ENCODE measurements at regions not wholly inside any gene's neighbourhood (a gene's known extent, or its start where the extent isn't known, plus 50 kb on each side); places are given as distances from the start of the nearest gene placed in this dataset.

- ATAC-seq (ENCODE audit: low read depth in 2 of 2): no peak
These were observed 607.0 kb upstream of the PRKX start for GRCh38 chrX:4320436-4320947.

GRCh38 chrX:4315891-4316290, 602.4 kb upstream of the PRKX start:
- Histone ChIP-seq H3K4me3 (ENCODE audit: low read depth, low read length) (no peak overlapping the region), H3K36me3 (ENCODE audit: control insufficient read depth, insufficient read depth, low read length) (no peaks in the 10 kb centered on the region)
- no peak for DNase-seq

More at GRCh38 chrX:4320436-4320947, 607.0 kb upstream of the PRKX start:
- Mint-ChIP-seq H3K27ac (no peak overlapping the region), H3K4me1 (no peaks in the 10 kb centered on the region), H3K4me3 (no peak overlapping the region), H3K27me3 (no peaks in the 10 kb centered on the region), H3K9me3 (peaks cover 0 to 9% (median 0%) of the 10 kb centered on the region in 7 donors), H3K36me3 (no peaks in the 10 kb centered on the region)
- DNase-seq: no peak
- no peaks in the 10 kb centered on the region for H3K36me3 ChIP-seq (ENCODE audit: control insufficient read depth, insufficient read depth, low read length)
- no peaks in the 10 kb centered on the region for H3K27me3 ChIP-seq (ENCODE audit: control insufficient read depth, insufficient read depth, low read length)
- no peak overlapping the region for H3K27ac ChIP-seq (ENCODE audit: insufficient read depth, low read length, poor library complexity, severe bottlenecking)
- H3K4me1 ChIP-seq (ENCODE audit: control insufficient read depth, insufficient read depth, low read length, poor library complexity, severe bottlenecking): no peaks in the 10 kb centered on the region
- H3K4me3 ChIP-seq (ENCODE audit: low read depth, low read length): no peak overlapping the region
- no peaks in the 10 kb centered on the region for H3K9me3 ChIP-seq (ENCODE audit: control insufficient read depth in 2 of 2, low read length in 2 of 2)

GRCh38 chrX:4314586-4314985, 601.1 kb upstream of the PRKX start:
- Histone ChIP-seq H3K4me1 (ENCODE audit: control insufficient read depth, insufficient read depth, low read length, poor library complexity, severe bottlenecking) (no peaks in the 10 kb centered on the region), H3K36me3 (ENCODE audit: control insufficient read depth, insufficient read depth, low read length) (no peaks in the 10 kb centered on the region), H3K4me3 (ENCODE audit: low read depth, low read length) (no peak overlapping the region), H3K27ac (ENCODE audit: insufficient read depth, low read length, poor library complexity, severe bottlenecking) (no peak overlapping the region), H3K9me3 (ENCODE audit: control insufficient read depth in 2 of 2, low read length in 2 of 2) (no peaks in the 10 kb centered on the region), H3K27me3 (ENCODE audit: control insufficient read depth, insufficient read depth, low read length) (no peaks in the 10 kb centered on the region)
- H3K4me3 Mint-ChIP-seq: no peak overlapping the region
- no peak for ATAC-seq (ENCODE audit: low read depth in 2 of 2)
- H3K27ac Mint-ChIP-seq: no peak overlapping the region
- peaks cover 0 to 14% (median 2%) of the 10 kb centered on the region in 7 donors for H3K9me3 Mint-ChIP-seq
- no peaks in the 10 kb centered on the region for H3K36me3 Mint-ChIP-seq
- no peaks in the 10 kb centered on the region for H3K27me3 Mint-ChIP-seq
- DNase-seq: no peak
- no peaks in the 10 kb centered on the region for H3K4me1 Mint-ChIP-seq

More at GRCh38 chrX:4315891-4316290, 602.4 kb upstream of the PRKX start:
- no peaks in the 10 kb centered on the region for H3K36me3 Mint-ChIP-seq
- no peak overlapping the region for H3K27ac Mint-ChIP-seq
- Histone ChIP-seq H3K4me1 (ENCODE audit: control insufficient read depth, insufficient read depth, low read length, poor library complexity, severe bottlenecking) (no peaks in the 10 kb centered on the region), H3K9me3 (ENCODE audit: control insufficient read depth in 2 of 2, low read length in 2 of 2) (no peaks in the 10 kb centered on the region), H3K27ac (ENCODE audit: insufficient read depth, low read length, poor library complexity, severe bottlenecking) (no peak overlapping the region), H3K27me3 (ENCODE audit: control insufficient read depth, insufficient read depth, low read length) (no peaks in the 10 kb centered on the region)
- ATAC-seq (ENCODE audit: low read depth in 2 of 2): no peak
- H3K4me1 Mint-ChIP-seq: no peaks in the 10 kb centered on the region
- no peak overlapping the region for H3K4me3 Mint-ChIP-seq
- H3K9me3 Mint-ChIP-seq: peaks cover 0 to 13% (median 2%) of the 10 kb centered on the region in 7 donors
- no peaks in the 10 kb centered on the region for H3K27me3 Mint-ChIP-seq

- H3K9me3 Mint-ChIP-seq: peaks cover 0 to 11% (median 5%) of the 10 kb centered on the region in 7 donors
- Histone ChIP-seq H3K9me3 (ENCODE audit: control insufficient read depth in 2 of 2, low read length in 2 of 2) (peaks cover 0 to under 1% of the 10 kb centered on the region in 2 experiments), H3K27ac (ENCODE audit: insufficient read depth, low read length, poor library complexity, severe bottlenecking) (no peak overlapping the region), H3K27me3 (ENCODE audit: control insufficient read depth, insufficient read depth, low read length) (no peaks in the 10 kb centered on the region), H3K4me3 (ENCODE audit: low read depth, low read length) (no peak overlapping the region), H3K4me1 (ENCODE audit: control insufficient read depth, insufficient read depth, low read length, poor library complexity, severe bottlenecking) (no peaks in the 10 kb centered on the region), H3K36me3 (ENCODE audit: control insufficient read depth, insufficient read depth, low read length) (no peaks in the 10 kb centered on the region)
- H3K27ac Mint-ChIP-seq: no peak overlapping the region
- DNase-seq (no peak), ATAC-seq (ENCODE audit: low read depth in 2 of 2) (no peak)
- H3K27me3 Mint-ChIP-seq: no peaks in the 10 kb centered on the region
- no peaks in the 10 kb centered on the region for H3K4me1 Mint-ChIP-seq
- H3K4me3 Mint-ChIP-seq: no peak overlapping the region
- H3K36me3 Mint-ChIP-seq: no peaks in the 10 kb centered on the region
These were observed 563.7 kb upstream of the PRKX start for GRCh38 chrX:4277122-4277521.

GRCh38 chrX:4268676-4269075, 555.2 kb upstream of the PRKX start:
- Mint-ChIP-seq H3K27me3 (no peaks in the 10 kb centered on the region), H3K36me3 (no peaks in the 10 kb centered on the region)

GRCh38 chrX:4265036-4265435, 551.6 kb upstream of the PRKX start:
- Histone ChIP-seq H3K27me3 (ENCODE audit: control insufficient read depth, insufficient read depth, low read length) (no peaks in the 10 kb centered on the region), H3K4me3 (ENCODE audit: low read depth, low read length) (no peak overlapping the region), H3K36me3 (ENCODE audit: control insufficient read depth, insufficient read depth, low read length) (no peaks in the 10 kb centered on the region), H3K9me3 (ENCODE audit: control insufficient read depth in 2 of 2, low read length in 2 of 2) (no peaks in the 10 kb centered on the region), H3K4me1 (ENCODE audit: control insufficient read depth, insufficient read depth, low read length, poor library complexity, severe bottlenecking) (no peaks in the 10 kb centered on the region), H3K27ac (ENCODE audit: insufficient read depth, low read length, poor library complexity, severe bottlenecking) (no peak overlapping the region)
- H3K4me1 Mint-ChIP-seq: peaks cover 0 to 4% (median 0%) of the 10 kb centered on the region in 4 donors
- H3K4me3 Mint-ChIP-seq: no peak overlapping the region
- H3K27ac Mint-ChIP-seq: no peak overlapping the region
- no peaks in the 10 kb centered on the region for H3K36me3 Mint-ChIP-seq
- no peaks in the 10 kb centered on the region for H3K27me3 Mint-ChIP-seq
- ATAC-seq (ENCODE audit: low read depth in 2 of 2): no peak
- DNase-seq: no peak
- H3K9me3 Mint-ChIP-seq: peaks cover 0 to 8% (median 2%) of the 10 kb centered on the region in 7 donors

More at GRCh38 chrX:4268676-4269075, 555.2 kb upstream of the PRKX start:
- DNase-seq (no peak), ATAC-seq (ENCODE audit: low read depth in 2 of 2) (no peak)
- H3K4me3 Mint-ChIP-seq: no peak overlapping the region
- no peaks in the 10 kb centered on the region for H3K4me1 Mint-ChIP-seq
- H3K27ac ChIP-seq (ENCODE audit: insufficient read depth, low read length, poor library complexity, severe bottlenecking): no peak overlapping the region
- no peaks in the 10 kb centered on the region for H3K36me3 ChIP-seq (ENCODE audit: control insufficient read depth, insufficient read depth, low read length)
- no peak overlapping the region for H3K27ac Mint-ChIP-seq
- H3K9me3 Mint-ChIP-seq: peaks cover 0 to 3% (median 1%) of the 10 kb centered on the region in 7 donors
- H3K4me3 ChIP-seq (ENCODE audit: low read depth, low read length): no peak overlapping the region
- H3K4me1 ChIP-seq (ENCODE audit: control insufficient read depth, insufficient read depth, low read length, poor library complexity, severe bottlenecking): no peaks in the 10 kb centered on the region
- H3K9me3 ChIP-seq (ENCODE audit: control insufficient read depth in 2 of 2, low read length in 2 of 2): no peaks in the 10 kb centered on the region
- no peaks in the 10 kb centered on the region for H3K27me3 ChIP-seq (ENCODE audit: control insufficient read depth, insufficient read depth, low read length)

- Mint-ChIP-seq H3K27ac (no peak overlapping the region), H3K9me3 (peaks cover 0 to 8% (median 0%) of the 10 kb centered on the region in 7 donors), H3K4me1 (peaks cover 0 to 4% (median 0%) of the 10 kb centered on the region in 4 donors), H3K27me3 (no peaks in the 10 kb centered on the region), H3K36me3 (no peaks in the 10 kb centered on the region), H3K4me3 (peak overlapping the region in 1 of 4 donors; percentile 6)
- no peak for DNase-seq
- Histone ChIP-seq H3K4me1 (ENCODE audit: control insufficient read depth, insufficient read depth, low read length, poor library complexity, severe bottlenecking) (no peaks in the 10 kb centered on the region), H3K27me3 (ENCODE audit: control insufficient read depth, insufficient read depth, low read length) (no peaks in the 10 kb centered on the region), H3K4me3 (ENCODE audit: low read depth, low read length) (no peak overlapping the region), H3K27ac (ENCODE audit: insufficient read depth, low read length, poor library complexity, severe bottlenecking) (no peak overlapping the region), H3K36me3 (ENCODE audit: control insufficient read depth, insufficient read depth, low read length) (no peaks in the 10 kb centered on the region), H3K9me3 (ENCODE audit: control insufficient read depth in 2 of 2, low read length in 2 of 2) (no peaks in the 10 kb centered on the region)
- no peak for ATAC-seq (ENCODE audit: low read depth in 2 of 2)
These were observed 549.8 kb upstream of the PRKX start for GRCh38 chrX:4263030-4263803.

Measured in CD4-positive, CD25-positive, alpha-beta regulatory T cell (primary cell).